ENCODE measurements at regions not wholly inside any gene's neighbourhood (a gene's known extent, or its start where the extent isn't known, plus 50 kb on each side); places are given as distances from the start of the nearest gene placed in this dataset.

DNA sequence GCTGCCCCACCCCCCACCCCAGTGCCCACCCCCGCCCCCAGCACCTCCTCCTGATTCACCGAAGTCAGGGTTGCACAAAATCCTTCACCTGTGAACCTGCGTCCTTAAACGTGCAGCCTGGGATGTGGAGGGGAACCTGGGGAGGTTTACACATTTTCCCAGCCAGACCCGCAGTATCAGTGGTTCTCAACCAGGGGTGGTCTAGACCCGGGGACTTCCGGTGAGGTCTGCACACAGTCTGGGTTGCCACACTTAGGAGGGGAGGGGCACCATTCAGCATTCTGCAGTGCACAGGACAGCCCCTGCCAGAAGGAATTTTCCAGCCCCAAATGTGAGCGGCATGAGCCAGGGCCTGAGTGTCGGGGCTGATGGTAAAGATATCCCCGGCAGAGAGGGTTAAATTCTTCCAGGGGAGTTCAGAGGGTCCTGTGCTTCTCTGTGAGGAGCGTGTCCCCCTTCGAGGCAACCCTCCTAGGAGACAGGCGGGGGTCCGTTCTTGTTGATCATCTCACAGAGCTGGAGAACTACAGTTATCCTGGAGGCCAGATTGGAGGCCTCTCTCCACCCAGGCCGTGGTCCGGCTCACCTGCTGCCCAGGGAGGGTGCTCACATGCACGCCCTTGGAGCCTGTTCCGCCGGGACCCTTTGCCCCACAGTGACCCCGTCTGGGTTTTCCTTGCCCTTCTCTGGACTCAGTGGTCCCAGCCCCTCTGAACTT is 113.6 kb downstream of the SIK1 start:
- Mint-ChIP-seq H3K36me3 (peaks cover 1% of the 10 kb centered on the region), H3K4me3 (no peak overlapping the region), H3K9me3 (ENCODE audit: low read depth) (no peaks in the 10 kb centered on the region), H3K4me1 (peaks cover 49% of the 10 kb centered on the region), H3K27ac (peak overlapping the region; percentile 63), H3K27me3 (peaks cover 8% of the 10 kb centered on the region)
- CTCF ChIA-PET: no interaction called here
- no peak for DNase-seq
- peak; percentile 35 for ATAC-seq

DNA sequence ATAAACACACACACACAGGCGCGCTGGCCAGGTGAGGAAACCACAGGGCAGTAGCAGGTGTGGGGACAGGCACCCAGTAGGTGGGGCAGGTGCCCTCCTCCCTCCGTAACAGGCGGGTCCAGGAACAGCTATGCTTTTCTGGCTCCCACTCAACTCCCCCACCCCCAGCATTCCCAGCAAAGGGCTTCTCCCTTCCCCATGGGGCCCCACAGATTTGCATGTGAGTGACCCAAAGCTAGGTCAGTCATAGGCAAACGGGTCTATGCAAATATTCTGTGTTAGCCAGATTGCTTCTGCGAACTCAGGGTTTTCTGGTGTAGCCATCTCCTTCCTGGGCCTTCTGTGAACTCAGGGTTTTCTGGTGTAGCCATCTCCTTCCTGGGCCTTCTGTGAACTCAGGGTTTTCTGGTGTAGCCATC is 114.2 kb downstream of the SIK1 start:
- peaks cover 52% of the 10 kb centered on the region for H3K4me1 Mint-ChIP-seq
- peak; percentile 53 for ATAC-seq
- no peak for DNase-seq
- no peak overlapping the region for H3K4me3 Mint-ChIP-seq
- peak overlapping the region; percentile 63 for H3K27ac Mint-ChIP-seq
- CTCF ChIA-PET: interaction anchor here (1.2 kb wide), 1 partner anchor 12 kb away, joined by 4 read pairs; no protein-coding TSS in a partner anchor
- no peaks in the 10 kb centered on the region for H3K9me3 Mint-ChIP-seq (ENCODE audit: low read depth)
- peaks cover 8% of the 10 kb centered on the region for H3K27me3 Mint-ChIP-seq
- H3K36me3 Mint-ChIP-seq: peaks cover 1% of the 10 kb centered on the region

DNA sequence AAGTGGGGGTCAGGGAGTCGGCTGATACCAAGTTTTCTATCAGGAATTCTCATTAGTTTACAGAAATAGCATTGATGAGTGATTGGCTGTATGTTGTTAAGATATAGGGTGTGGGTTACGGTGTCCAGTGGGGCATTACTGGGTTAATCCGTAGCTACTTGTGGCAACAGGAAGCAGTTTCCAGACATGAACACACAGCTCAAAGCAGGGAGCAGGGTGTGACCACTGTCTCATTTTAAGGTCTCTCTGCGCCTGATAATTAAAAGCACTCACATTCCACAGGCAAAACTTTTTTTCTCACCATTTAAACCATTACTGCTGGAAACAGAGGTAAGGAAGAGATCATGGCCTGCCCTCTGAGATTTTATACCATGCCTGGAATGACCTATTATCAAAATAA is 114.9 kb downstream of the SIK1 start:
- no peaks in the 10 kb centered on the region for H3K9me3 Mint-ChIP-seq (ENCODE audit: low read depth)
- H3K27ac Mint-ChIP-seq: no peak overlapping the region

GRCh38 chr21:43311301-43311817 is 115.6 kb downstream of the SIK1 start:
- no peak for DNase-seq
- no peak overlapping the region for H3K4me3 Mint-ChIP-seq
- H3K4me1 Mint-ChIP-seq: peaks cover 62% of the 10 kb centered on the region
- CTCF ChIA-PET: no interaction called here
- peaks cover 6% of the 10 kb centered on the region for H3K27me3 Mint-ChIP-seq
- no peak overlapping the region for H3K27ac Mint-ChIP-seq
- no peaks in the 10 kb centered on the region for H3K36me3 Mint-ChIP-seq
- H3K9me3 Mint-ChIP-seq (ENCODE audit: low read depth): no peaks in the 10 kb centered on the region
- ATAC-seq: no peak

More for the DNA sequence above, 114.9 kb downstream of the SIK1 start:
- H3K36me3 Mint-ChIP-seq: peaks cover 1% of the 10 kb centered on the region
- peaks cover 8% of the 10 kb centered on the region for H3K27me3 Mint-ChIP-seq
- DNase-seq: no peak
- H3K4me1 Mint-ChIP-seq: peaks cover 59% of the 10 kb centered on the region
- no peak for ATAC-seq
- CTCF ChIA-PET: interaction anchor here (1.2 kb wide), 1 partner anchor 12 kb away, joined by 4 read pairs; no protein-coding TSS in a partner anchor
- H3K4me3 Mint-ChIP-seq: no peak overlapping the region

DNA sequence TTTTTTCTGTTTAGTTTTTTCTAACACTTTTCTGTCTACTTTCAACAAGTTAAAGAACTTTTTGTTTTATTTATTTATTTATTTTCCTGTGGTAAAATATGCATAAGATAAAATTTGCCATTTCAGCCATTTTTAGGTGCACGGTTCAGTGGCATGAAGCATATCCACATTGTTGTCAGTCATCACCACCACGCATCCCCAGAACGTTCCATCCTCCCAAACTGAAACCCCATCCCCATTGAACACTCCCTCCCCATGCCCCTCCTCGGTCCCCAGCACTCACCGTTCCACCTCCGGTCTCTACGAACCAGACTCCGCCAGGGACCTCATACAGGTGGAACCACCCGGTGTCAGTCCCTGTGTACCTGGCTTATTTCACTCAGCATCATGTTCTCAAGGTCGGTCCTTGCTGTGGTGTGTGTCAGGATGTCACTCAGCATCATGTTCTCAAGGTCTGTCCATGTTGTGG is 118.1 kb downstream of the SIK1 start:
- Mint-ChIP-seq H3K36me3 (no peaks in the 10 kb centered on the region), H3K4me1 (peaks cover 45% of the 10 kb centered on the region), H3K9me3 (ENCODE audit: low read depth) (no peaks in the 10 kb centered on the region), H3K27me3 (peaks cover 3% of the 10 kb centered on the region), H3K27ac (peak overlapping the region; percentile 41), H3K4me3 (no peak overlapping the region)
- DNase-seq: no peak
- no peak for ATAC-seq
- CTCF ChIA-PET: no interaction called here

GRCh38 chr21:43308101-43308814 is 118.7 kb downstream of the SIK1 start:
- no peaks in the 10 kb centered on the region for H3K9me3 Mint-ChIP-seq (ENCODE audit: low read depth)
- DNase-seq (no peak), ATAC-seq (no peak)
- CTCF ChIA-PET: no interaction called here
- H3K27me3 Mint-ChIP-seq: peaks cover 3% of the 10 kb centered on the region
- peaks cover 39% of the 10 kb centered on the region for H3K4me1 Mint-ChIP-seq
- no peaks in the 10 kb centered on the region for H3K36me3 Mint-ChIP-seq
- H3K4me3 Mint-ChIP-seq: no peak overlapping the region
- H3K27ac Mint-ChIP-seq: no peak overlapping the region

DNA sequence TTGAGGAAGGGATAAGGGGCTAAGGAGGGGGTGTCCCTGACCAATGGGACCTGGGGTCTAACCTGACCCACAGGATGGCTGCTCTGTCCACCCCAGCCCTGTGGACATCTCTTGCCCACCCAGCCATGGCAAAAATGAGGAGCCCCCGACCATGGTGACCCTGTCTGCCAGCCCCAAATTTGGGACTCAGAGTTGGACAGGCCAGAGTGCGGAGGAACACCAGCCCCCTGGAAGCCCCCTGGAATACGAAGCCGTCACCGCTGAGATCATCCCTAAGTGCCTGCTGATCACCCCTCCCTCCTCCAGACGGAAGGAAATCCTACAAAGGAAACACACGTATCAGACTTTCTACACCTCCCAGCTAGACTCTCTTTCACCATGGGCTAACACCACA is 119.3 kb downstream of the SIK1 start:
- Mint-ChIP-seq H3K27me3 (peaks cover 3% of the 10 kb centered on the region), H3K4me1 (peaks cover 33% of the 10 kb centered on the region), H3K4me3 (no peak overlapping the region), H3K36me3 (no peaks in the 10 kb centered on the region), H3K27ac (no peak overlapping the region), H3K9me3 (ENCODE audit: low read depth) (no peaks in the 10 kb centered on the region)
- ATAC-seq: no peak
- DNase-seq: no peak
- CTCF ChIA-PET: no interaction called here

GRCh38 chr21:43306911-43307676 is 119.8 kb downstream of the SIK1 start:
- no peak overlapping the region for H3K27ac Mint-ChIP-seq
- H3K36me3 Mint-ChIP-seq: no peaks in the 10 kb centered on the region
- DNase-seq (no peak), ATAC-seq (no peak)
- H3K27me3 Mint-ChIP-seq: peaks cover 3% of the 10 kb centered on the region
- CTCF ChIA-PET: no interaction called here
- H3K4me3 Mint-ChIP-seq: no peak overlapping the region
- H3K4me1 Mint-ChIP-seq: peaks cover 27% of the 10 kb centered on the region
- H3K9me3 Mint-ChIP-seq (ENCODE audit: low read depth): no peaks in the 10 kb centered on the region

DNA sequence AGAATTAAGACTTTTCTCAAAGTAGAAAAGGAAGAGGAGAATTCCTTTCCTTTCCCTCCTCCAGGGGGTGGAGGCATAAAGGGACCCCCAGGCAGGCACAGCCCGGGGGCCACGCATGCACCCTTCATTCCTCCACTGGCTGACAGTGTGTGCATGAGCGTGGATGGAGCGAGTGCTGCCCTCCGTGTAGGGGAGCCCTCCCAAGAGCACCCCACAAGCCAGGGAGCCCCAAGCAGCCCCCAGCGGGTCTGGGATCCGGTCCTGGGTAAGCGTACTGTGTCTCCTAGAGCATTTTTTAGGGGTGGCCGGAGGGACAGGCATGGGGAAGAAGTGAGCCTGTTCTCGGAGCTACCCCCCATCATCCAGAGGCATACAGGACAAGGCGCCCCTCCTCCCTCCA is 120.5 kb downstream of the SIK1 start:
- Mint-ChIP-seq H3K27me3 (peaks cover 3% of the 10 kb centered on the region), H3K4me3 (no peak overlapping the region), H3K27ac (no peak overlapping the region), H3K36me3 (no peaks in the 10 kb centered on the region), H3K9me3 (ENCODE audit: low read depth) (no peaks in the 10 kb centered on the region), H3K4me1 (peaks cover 20% of the 10 kb centered on the region)
- DNase-seq: no peak
- no peak for ATAC-seq
- CTCF ChIA-PET: no interaction called here

DNA sequence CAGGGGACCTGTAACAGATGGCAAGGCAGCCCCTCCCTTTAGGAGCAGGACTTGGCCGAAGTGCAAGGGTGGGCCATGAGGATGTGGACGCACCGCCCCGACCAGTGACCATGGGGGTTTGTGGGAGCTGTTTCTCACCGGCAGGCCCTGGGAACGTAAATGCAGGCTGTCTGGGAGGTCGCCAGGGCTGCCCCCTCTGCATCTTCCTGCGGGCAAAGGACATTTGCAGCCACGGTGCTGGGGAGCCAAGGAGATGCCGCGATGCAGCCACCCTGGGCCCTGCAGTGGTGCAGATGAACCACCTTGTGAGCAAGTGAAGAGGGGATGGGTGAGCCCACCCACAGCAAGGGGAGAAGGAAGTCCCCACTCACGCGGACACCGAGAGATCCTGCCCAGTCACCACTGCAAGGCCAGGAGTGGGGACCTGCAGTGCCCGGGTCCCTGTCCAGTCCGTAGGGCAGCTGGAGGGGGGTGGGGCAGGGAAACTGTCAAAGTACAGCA is 121.1 kb downstream of the SIK1 start:
- ATAC-seq (no peak), DNase-seq (no peak)
- Mint-ChIP-seq H3K27me3 (peaks cover 3% of the 10 kb centered on the region), H3K9me3 (ENCODE audit: low read depth) (no peaks in the 10 kb centered on the region), H3K4me3 (no peak overlapping the region), H3K27ac (no peak overlapping the region), H3K36me3 (no peaks in the 10 kb centered on the region), H3K4me1 (peaks cover 16% of the 10 kb centered on the region)
- CTCF ChIA-PET: no interaction called here

DNA sequence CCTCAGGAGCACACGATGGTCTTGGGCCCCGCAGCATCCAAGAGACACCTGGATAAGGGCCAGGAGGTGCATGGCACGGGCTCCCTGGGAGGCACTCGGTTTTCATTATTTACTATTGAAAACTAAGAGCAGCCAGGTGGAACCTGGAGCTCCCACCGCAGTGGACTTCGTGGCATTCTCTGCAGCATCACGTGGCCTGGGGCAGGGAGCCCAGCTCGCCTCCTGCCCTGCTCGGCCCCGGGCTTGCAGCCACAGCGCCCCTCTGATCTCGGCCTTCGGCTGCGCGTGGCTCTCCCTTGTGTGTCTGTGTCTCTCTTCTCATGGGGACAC is 121.6 kb downstream of the SIK1 start:
- no peak for DNase-seq
- CTCF ChIA-PET: no interaction called here

GRCh38 chr21:43304621-43305335 is 122.2 kb downstream of the SIK1 start:
- Mint-ChIP-seq H3K4me3 (no peak overlapping the region), H3K9me3 (ENCODE audit: low read depth) (no peaks in the 10 kb centered on the region), H3K27me3 (peaks cover 3% of the 10 kb centered on the region), H3K27ac (no peak overlapping the region), H3K4me1 (peaks cover 14% of the 10 kb centered on the region), H3K36me3 (no peaks in the 10 kb centered on the region)
- CTCF ChIA-PET: no interaction called here
- no peak for DNase-seq
- no peak for ATAC-seq

More for the DNA sequence above, 121.6 kb downstream of the SIK1 start:
- Mint-ChIP-seq H3K4me1 (peaks cover 14% of the 10 kb centered on the region), H3K27me3 (peaks cover 3% of the 10 kb centered on the region), H3K4me3 (no peak overlapping the region), H3K27ac (no peak overlapping the region), H3K36me3 (no peaks in the 10 kb centered on the region), H3K9me3 (ENCODE audit: low read depth) (no peaks in the 10 kb centered on the region)
- ATAC-seq: no peak

DNA sequence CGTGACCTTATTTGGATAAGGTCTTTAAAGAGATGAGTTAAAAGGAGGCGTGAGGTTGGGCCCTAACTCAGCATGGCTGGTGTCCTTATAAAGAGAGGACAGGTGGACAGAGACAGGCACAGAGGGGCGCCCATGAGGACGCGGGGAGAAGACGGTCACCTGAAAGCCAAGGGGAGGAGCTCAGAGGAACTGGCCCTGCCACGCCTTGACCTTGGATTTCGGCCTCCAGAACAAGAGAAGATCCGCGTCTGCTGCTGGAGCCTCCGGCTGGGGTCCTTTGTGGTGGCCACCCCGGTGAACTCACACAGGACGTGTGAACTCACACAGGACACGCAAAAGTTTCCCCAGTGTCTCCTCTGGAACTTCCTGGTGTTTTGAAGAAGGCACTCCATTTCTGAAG is 122.7 kb downstream of the SIK1 start:
- DNase-seq (no peak), ATAC-seq (no peak)
- Mint-ChIP-seq H3K27ac (no peak overlapping the region), H3K36me3 (no peaks in the 10 kb centered on the region), H3K27me3 (peaks cover 3% of the 10 kb centered on the region), H3K4me1 (peaks cover 14% of the 10 kb centered on the region), H3K4me3 (no peak overlapping the region), H3K9me3 (ENCODE audit: low read depth) (no peaks in the 10 kb centered on the region)
- CTCF ChIA-PET: no interaction called here
